ENCODE measurements at regions not wholly inside any gene's neighbourhood (a gene's known extent, or its start where the extent isn't known, plus 50 kb on each side); places are given as distances from the start of the nearest gene placed in this dataset.

DNA sequence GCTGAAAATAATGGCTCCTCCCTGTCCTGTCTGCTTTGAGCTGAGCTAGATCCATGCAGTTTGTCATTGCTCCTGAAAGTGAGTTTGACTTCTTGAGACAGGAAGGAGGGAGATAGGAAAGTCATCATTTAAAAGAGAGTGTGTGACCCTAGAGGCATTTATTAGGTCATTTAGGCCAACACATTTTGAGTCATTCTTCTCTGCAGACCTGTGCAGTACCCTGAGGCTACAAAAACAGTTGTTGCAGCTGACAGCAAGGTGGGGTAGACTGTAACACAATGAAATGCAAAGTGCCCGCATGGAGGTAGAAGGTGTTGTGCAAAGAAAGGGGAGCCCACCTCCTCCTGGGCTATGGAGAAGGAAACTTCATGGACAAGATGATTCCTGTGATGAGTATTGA, 102.8 kb upstream of the PFN2 start:
- Histone ChIP-seq H3K9me3 (no peaks in the 10 kb centered on the region), H3K27me3 (no peaks in the 10 kb centered on the region), H3K27ac (no peak overlapping the region), H3K4me1 (peaks cover 10% of the 10 kb centered on the region), H3K36me3 (no peaks in the 10 kb centered on the region), H3K4me3 (no peak overlapping the region)
- peak in 1 of 2 donors; percentile 22 for DNase-seq (ENCODE audit: extremely low spot score in 2 of 2)
- no peak for TF ChIP-seq POLR2AphosphoS5 (IDR thresholded peaks at IDR 0.05; ENCODE audit: insufficient read depth in 1 of 2, low read depth in 1 of 2)
- TF ChIP-seq, protein P1, sequence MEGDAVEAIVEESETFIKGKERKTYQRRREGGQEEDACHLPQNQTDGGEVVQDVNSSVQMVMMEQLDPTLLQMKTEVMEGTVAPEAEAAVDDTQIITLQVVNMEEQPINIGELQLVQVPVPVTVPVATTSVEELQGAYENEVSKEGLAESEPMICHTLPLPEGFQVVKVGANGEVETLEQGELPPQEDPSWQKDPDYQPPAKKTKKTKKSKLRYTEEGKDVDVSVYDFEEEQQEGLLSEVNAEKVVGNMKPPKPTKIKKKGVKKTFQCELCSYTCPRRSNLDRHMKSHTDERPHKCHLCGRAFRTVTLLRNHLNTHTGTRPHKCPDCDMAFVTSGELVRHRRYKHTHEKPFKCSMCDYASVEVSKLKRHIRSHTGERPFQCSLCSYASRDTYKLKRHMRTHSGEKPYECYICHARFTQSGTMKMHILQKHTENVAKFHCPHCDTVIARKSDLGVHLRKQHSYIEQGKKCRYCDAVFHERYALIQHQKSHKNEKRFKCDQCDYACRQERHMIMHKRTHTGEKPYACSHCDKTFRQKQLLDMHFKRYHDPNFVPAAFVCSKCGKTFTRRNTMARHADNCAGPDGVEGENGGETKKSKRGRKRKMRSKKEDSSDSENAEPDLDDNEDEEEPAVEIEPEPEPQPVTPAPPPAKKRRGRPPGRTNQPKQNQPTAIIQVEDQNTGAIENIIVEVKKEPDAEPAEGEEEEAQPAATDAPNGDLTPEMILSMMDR (IDR thresholded peaks at IDR 0.05) = no peak
- TF ChIP-seq POLR2A (IDR thresholded peaks at IDR 0.05) = no peak
- intact Hi-C loops (cut with DNase I) = no loop called here

DNA sequence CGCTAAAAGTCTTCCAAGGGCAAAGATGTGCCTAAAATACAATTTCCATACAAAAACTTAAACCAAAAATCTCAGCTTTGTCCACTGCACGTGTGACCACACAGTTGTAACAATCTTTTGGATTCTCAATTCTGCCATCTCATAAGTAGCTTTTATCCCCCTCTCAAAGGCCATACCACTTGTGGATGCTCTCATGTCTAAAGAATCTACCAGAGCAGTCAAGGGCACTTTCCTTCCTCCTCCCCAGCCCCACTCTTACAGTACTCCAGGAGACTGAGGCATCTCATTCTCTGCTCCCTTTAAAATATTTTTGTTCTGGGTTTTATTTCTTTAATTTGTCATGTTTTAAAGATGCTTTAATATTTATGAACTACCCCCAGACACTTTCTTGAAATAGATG, 102.3 kb upstream of the PFN2 start:
- no peak overlapping the region for H3K4me3 ChIP-seq
- no peaks in the 10 kb centered on the region for H3K9me3 ChIP-seq
- H3K4me1 ChIP-seq = peaks cover 13% of the 10 kb centered on the region
- intact Hi-C loops (cut with DNase I) = no loop called here
- DNase-seq (ENCODE audit: extremely low spot score in 2 of 2) = no peak
- H3K27ac ChIP-seq = no peak overlapping the region
- H3K27me3 ChIP-seq = no peaks in the 10 kb centered on the region
- TF ChIP-seq POLR2A (IDR thresholded peaks at IDR 0.05) = no peak
- TF ChIP-seq POLR2AphosphoS5 (IDR thresholded peaks at IDR 0.05; ENCODE audit: insufficient read depth in 1 of 2, low read depth in 1 of 2) = no peak
- TF ChIP-seq, protein P1 (IDR thresholded peaks at IDR 0.05) = no peak
- no peaks in the 10 kb centered on the region for H3K36me3 ChIP-seq

DNA sequence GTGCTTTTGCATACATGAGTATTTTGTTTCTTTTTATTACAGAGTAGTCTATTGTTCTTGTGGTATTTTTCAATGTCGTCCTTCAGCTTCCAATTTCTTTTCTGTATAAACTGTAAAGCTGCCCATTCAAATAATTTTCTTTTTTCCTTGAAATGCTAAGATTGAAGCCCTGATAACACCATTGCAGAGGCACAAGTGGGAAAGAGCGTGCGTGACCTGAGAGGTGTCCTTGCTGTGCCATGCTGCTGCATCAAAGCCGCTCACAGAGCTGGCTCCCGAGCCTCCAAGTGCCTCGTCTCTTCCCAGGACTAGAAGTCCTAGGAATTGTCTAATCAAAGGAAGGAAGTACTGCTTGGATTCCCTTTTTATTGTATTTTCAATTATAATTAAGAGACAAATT, 101.9 kb upstream of the PFN2 start:
- H3K9me3 ChIP-seq = no peaks in the 10 kb centered on the region
- H3K4me1 ChIP-seq = peaks cover 13% of the 10 kb centered on the region
- DNase-seq (ENCODE audit: extremely low spot score in 2 of 2) = peak in 1 of 2 donors; percentile 10
- no peak overlapping the region for H3K27ac ChIP-seq
- no peaks in the 10 kb centered on the region for H3K36me3 ChIP-seq
- intact Hi-C loops (cut with DNase I) = no loop called here
- no peaks in the 10 kb centered on the region for H3K27me3 ChIP-seq
- TF ChIP-seq, protein P1 (IDR thresholded peaks at IDR 0.05) = no peak
- TF ChIP-seq POLR2A (IDR thresholded peaks at IDR 0.05) (no peak), POLR2AphosphoS5 (IDR thresholded peaks at IDR 0.05; ENCODE audit: insufficient read depth in 1 of 2, low read depth in 1 of 2) (no peak)
- no peak overlapping the region for H3K4me3 ChIP-seq

DNA sequence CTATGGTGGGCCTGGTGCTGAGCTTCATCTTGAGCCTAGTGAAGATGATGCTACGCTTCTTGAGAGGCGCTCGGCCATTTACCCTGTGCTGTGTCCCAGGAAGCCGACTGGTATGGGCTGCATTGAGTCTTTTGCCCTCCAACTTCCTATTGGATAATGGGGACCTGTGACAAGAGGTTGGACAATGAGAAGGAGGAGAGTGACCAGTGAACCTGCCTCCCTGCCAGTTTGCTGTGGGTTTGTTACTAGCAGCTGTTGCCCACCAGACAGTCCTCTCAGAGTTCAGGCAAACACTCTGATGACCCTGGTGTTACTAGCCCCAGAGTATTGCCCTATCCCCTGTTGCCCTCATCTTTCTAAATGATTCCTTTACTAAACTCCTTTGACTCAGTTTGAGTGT, 99.6 kb upstream of the PFN2 start:
- Histone ChIP-seq H3K4me1 (peaks cover 13% of the 10 kb centered on the region), H3K36me3 (no peaks in the 10 kb centered on the region), H3K4me3 (no peak overlapping the region), H3K27me3 (no peaks in the 10 kb centered on the region), H3K27ac (no peak overlapping the region), H3K9me3 (no peaks in the 10 kb centered on the region)
- peak in 1 of 2 donors; percentile 79 for DNase-seq (ENCODE audit: extremely low spot score in 2 of 2)
- TF ChIP-seq POLR2A (IDR thresholded peaks at IDR 0.05) (no peak), POLR2AphosphoS5 (IDR thresholded peaks at IDR 0.05; ENCODE audit: insufficient read depth in 1 of 2, low read depth in 1 of 2) (no peak)
- TF ChIP-seq, protein P1 (IDR thresholded peaks at IDR 0.05) = no peak
- intact Hi-C loops (cut with DNase I) = no loop called here

DNA sequence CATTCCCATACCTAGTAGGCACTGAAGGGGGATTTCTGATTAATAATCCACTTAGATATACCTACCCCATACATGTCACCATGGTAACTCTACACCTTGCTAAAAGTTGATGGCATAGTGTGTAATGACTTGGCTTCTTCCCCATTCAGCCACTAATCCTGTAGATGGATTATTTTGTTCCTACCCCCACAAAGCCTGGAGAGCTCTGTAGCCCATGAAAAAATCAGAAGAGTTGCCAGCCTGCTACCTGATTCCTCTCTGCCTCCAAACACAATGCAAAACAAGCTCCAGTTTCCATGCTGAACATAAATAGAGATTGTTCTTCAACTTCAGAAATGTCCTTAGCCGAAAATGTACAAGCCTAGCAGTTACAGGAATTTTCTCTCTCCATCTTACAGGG, 98.9 kb upstream of the PFN2 start:
- TF ChIP-seq POLR2AphosphoS5 (IDR thresholded peaks at IDR 0.05; ENCODE audit: insufficient read depth in 1 of 2, low read depth in 1 of 2) (no peak), POLR2A (IDR thresholded peaks at IDR 0.05) (no peak)
- TF ChIP-seq, protein P1 (IDR thresholded peaks at IDR 0.05) = no peak
- H3K9me3 ChIP-seq = no peaks in the 10 kb centered on the region
- H3K27ac ChIP-seq = no peak overlapping the region
- no peaks in the 10 kb centered on the region for H3K27me3 ChIP-seq
- H3K36me3 ChIP-seq = no peaks in the 10 kb centered on the region
- H3K4me1 ChIP-seq = peaks cover 13% of the 10 kb centered on the region
- intact Hi-C loops (cut with DNase I) = no loop called here
- DNase-seq (ENCODE audit: extremely low spot score in 2 of 2) = peak in 1 of 2 donors; percentile 6
- no peak overlapping the region for H3K4me3 ChIP-seq
